Lung (tissue), 11 donors: ENCODE measurements at regions not wholly inside any gene's neighbourhood (a gene's known extent, or its start where the extent isn't known, plus 50 kb on each side); places are given as distances from the start of the nearest gene placed in this dataset.
A peak's percentile ranks its signal among the peaks of the same experiment; 100 is the strongest.
"Not testable (repeated sequence)": the region's sequence is repeated elsewhere in the genome, so short reads cannot be mapped to it uniquely, and the experiment has no call there.

ENCODE experiments used
- ATAC-seq: fragments of 200-7000 bp; cut with Tn5 transposase; one replicate; pipeline ENCODE4 v1.9.1; 2020; ENCODE audit warnings: moderate number of reproducible peaks; ENCODE audit not compliant: insufficient read depth, low FRiP score
- DNase-seq, 3 donors: peaks; one replicate each; pipeline ENCODE4 v3.0.0-alpha.2; 2013 to 2017
- H3K27ac ChIP-seq, 2 donors: one replicate each; pipeline ENCODE4 v1.5.1; 2013; ENCODE audit warnings: mild to moderate bottlenecking in 2 of 2, moderate library complexity in 2 of 2, control low read depth in 1 of 2, inconsistent platforms in 1 of 2, low read depth in 1 of 2, low read length in 1 of 2
- H3K27me3 ChIP-seq, 3 donors: one replicate each; pipeline ENCODE4 v1.5.1; 2013; ENCODE audit warnings: low read length in 2 of 3; ENCODE audit not compliant: control insufficient read depth in 3 of 3, insufficient read depth in 3 of 3
- H3K36me3 ChIP-seq, 4 donors: one replicate each; pipeline ENCODE4 v1.5.1; 2013; ENCODE audit warnings: low read length in 4 of 4, mild to moderate bottlenecking in 1 of 4, moderate library complexity in 1 of 4; ENCODE audit not compliant: control insufficient read depth in 4 of 4, insufficient read depth in 4 of 4
- H3K4me1 ChIP-seq, 5 donors: one replicate each; pipeline ENCODE4 v1.5.1; 2013; ENCODE audit warnings: low read length in 5 of 5, mild to moderate bottlenecking in 2 of 5, moderate library complexity in 1 of 5; ENCODE audit not compliant: control insufficient read depth in 5 of 5, insufficient read depth in 5 of 5
- H3K4me3 ChIP-seq: one replicate; pipeline ENCODE4 v1.5.1; 2013; ENCODE audit warnings: mild to moderate bottlenecking, control low read depth, moderate library complexity
- H3K9ac ChIP-seq, 2 donors: one replicate each; pipeline ENCODE4 v1.5.1; 2013; ENCODE audit warnings: low read length in 2 of 2, control low read depth in 1 of 2; ENCODE audit not compliant: insufficient read depth in 1 of 2
- H3K9me3 ChIP-seq, 4 donors: one replicate each; pipeline ENCODE4 v1.5.1; 2013; ENCODE audit warnings: low read length in 3 of 4, mild to moderate bottlenecking in 1 of 4, moderate library complexity in 1 of 4; ENCODE audit not compliant: control insufficient read depth in 4 of 4, insufficient read depth in 3 of 4
- CTCF ChIP-seq: IDR thresholded peaks from 2 replicates; pipeline ENCODE4 v1.5.1; 2012; ENCODE audit warnings: mild to moderate bottlenecking; ENCODE audit errors: control extremely low read depth, extremely low read depth
- WGBS, 2 donors: extraction: QIAGEN DNeasy Blood & Tissue Kit; methylation state at CpG; one replicate each; pipeline ENCODE4 v1.1.7; 2013; 5-methylcytosine and 5-hydroxymethylcytosine counted together
- donor health status: control.
- donor health status: control.
- donor health status: Bipolar disorder and iron deficiency.
- donor health status: healthy.
- donor health status: DM: yes; HTN: yes; CAD: no.

GRCh38 chr3:59234884-59235633 lies 185.2 kb upstream of the CFAP20DC start:
- H3K36me3 ChIP-seq = no peaks in the 10 kb centered on the region
- DNase-seq (no peak), ATAC-seq (no peak)
- H3K9me3 ChIP-seq = peaks cover 0 to 8% (median 0%) of the 10 kb centered on the region in 4 donors
- H3K27ac ChIP-seq = no peak overlapping the region
- 54% methylated on average over 2 of the region's 2 CpGs for WGBS, 2 donors
- no peak overlapping the region for H3K9ac ChIP-seq
- no peaks in the 10 kb centered on the region for H3K4me1 ChIP-seq
- TF ChIP-seq CTCF = no peak
- no peak overlapping the region for H3K4me3 ChIP-seq
- H3K27me3 ChIP-seq = no peaks in the 10 kb centered on the region

- ATAC-seq, DNase-seq, H3K9me3 ChIP-seq, H3K36me3 ChIP-seq, H3K9ac ChIP-seq, H3K27me3 ChIP-seq, H3K4me3 ChIP-seq, H3K27ac ChIP-seq, H3K4me1 ChIP-seq: not testable (repeated sequence)
- WGBS, 2 donors = 79 to 93% methylated on average over 2 of the region's 2 CpGs
These were observed 180.6 kb upstream of the CFAP20DC start for GRCh38 chr3:59230379-59230778.

GRCh38 chr3:59213860-59214259 lies 164.0 kb upstream of the CFAP20DC start:
- H3K27ac ChIP-seq = no peak overlapping the region
- no peak overlapping the region for H3K4me3 ChIP-seq
- no peak for TF ChIP-seq CTCF
- H3K27me3 ChIP-seq = no peaks in the 10 kb centered on the region
- H3K36me3 ChIP-seq = no peaks in the 10 kb centered on the region
- no peak overlapping the region for H3K9ac ChIP-seq
- no peaks in the 10 kb centered on the region for H3K4me1 ChIP-seq
- DNase-seq (no peak), ATAC-seq (no peak)
- H3K9me3 ChIP-seq = no peaks in the 10 kb centered on the region

- ATAC-seq (peak; percentile 34), DNase-seq (peak in 2 of 3 donors; percentile 73 to 74)
- Histone ChIP-seq H3K9ac (no peak overlapping the region), H3K9me3 (no peaks in the 10 kb centered on the region), H3K36me3 (no peaks in the 10 kb centered on the region), H3K27me3 (no peaks in the 10 kb centered on the region), H3K27ac (no peak overlapping the region), H3K4me3 (no peak overlapping the region), H3K4me1 (no peaks in the 10 kb centered on the region)
- peak; percentile 48 for TF ChIP-seq CTCF
These were observed 162.4 kb upstream of the CFAP20DC start for GRCh38 chr3:59212128-59212779.
